LHCN-M2 (cell line): ENCODE measurements at regions not wholly inside any gene's neighbourhood (a gene's known extent, or its start where the extent isn't known, plus 50 kb on each side); places are given as distances from the start of the nearest gene placed in this dataset.
"Not testable (repeated sequence)": the region's sequence is repeated elsewhere in the genome, so short reads cannot be mapped to it uniquely, and the experiment has no call there.

ENCODE experiments used
- DNase-seq: peaks from one replicate; pipeline ENCODE4 v3.0.0-alpha.2; 2012; ENCODE audit warnings: low read depth

DNA sequence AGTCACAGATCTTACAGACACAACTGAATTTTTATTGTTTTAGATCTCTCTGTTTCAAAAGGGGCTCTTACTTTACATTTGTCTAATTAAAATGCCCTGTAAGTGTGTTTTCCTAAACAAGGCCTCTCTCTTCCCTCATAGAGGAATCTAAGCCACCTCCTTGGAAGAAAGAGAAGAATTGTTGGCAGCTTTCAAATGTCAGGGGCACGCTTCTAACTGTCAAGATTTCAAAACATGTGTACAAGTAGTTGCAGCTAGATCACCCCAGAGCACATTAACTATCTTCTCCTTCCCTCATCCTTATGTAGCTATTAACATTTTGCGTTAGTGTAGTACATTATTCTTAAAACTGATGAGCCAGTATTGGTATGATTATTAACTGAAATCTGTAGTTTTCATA is 266.5 kb upstream of the BOD1L1 start:
- DNase-seq = no peak

DNA sequence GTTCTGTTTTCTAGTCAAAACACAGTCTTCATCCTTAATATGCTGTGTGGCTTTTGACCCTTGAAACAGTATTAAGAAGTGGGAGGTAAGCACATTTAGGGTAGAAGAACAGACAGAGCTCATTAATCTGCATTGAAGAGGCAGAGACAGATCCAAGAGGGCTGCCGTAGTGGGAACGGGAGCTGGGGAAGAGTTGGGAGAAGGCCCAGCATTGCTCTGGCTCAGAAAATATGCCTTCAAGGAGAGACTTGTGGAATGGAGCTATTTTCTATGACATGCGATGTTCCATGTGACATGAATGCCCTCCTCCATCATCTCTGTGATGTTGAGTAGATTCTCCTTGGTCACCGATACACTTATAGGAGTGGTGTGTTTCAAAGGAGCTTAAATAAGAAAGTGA is 273.3 kb upstream of the BOD1L1 start:
- DNase-seq = no peak

DNA sequence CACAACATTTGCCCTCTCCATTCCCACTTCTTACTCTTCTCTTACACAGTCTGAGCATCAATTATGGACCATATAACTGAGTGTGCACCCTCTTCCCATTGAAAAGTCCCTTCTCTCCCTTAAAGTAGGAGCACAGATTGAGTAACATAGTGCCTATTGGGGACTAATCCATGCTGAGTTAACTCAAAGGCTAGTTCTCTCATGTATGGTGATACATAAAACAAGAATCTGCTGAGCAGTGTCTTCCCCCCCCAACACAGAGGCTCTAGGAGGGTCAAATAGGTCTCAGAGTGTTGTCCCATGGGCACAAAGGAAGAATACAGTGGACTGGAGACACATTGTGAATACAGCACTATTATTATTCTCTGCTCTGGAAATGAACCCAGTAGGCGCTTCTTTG is 274.6 kb upstream of the BOD1L1 start:
- peak; percentile 22 for DNase-seq

DNA sequence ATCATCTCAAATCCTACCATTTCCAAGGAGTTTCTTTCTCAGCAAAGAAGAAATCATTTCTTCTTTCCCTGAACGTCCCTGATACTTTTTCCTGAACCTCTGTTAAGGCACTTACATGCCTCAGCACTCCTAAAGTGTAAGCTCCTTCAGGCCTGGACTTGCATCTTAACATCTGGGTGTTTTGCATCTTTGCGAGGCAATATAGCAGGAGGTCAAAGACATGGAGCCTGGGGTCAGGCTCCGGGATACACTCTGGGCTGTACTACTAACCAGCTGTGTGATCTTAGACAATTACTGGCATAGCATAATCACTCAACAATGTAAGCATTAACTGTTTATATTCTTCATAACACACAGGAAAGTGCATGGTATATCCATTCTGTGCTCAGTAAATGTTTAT is 275.5 kb upstream of the BOD1L1 start:
- DNase-seq = no peak

DNA sequence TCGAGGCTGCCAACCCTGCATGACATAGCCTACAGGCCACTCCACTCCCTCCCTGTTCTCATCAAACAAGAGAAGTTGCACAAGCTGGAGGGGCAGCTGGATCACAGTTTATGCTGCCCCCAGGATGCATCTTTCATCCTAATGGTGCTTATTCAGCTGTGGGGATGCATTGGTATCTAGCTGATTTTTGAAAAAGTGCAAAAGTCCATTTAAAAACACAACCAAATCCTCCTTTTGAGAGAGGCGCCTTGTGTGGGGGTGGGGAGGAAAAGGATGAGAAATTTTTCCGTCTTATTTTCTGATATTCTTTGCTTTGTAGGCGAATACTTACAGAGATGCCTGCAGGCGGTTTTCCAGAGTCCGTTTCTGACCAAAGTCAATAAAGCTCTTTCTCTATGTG is 276.4 kb upstream of the BOD1L1 start:
- DNase-seq = no peak

DNA sequence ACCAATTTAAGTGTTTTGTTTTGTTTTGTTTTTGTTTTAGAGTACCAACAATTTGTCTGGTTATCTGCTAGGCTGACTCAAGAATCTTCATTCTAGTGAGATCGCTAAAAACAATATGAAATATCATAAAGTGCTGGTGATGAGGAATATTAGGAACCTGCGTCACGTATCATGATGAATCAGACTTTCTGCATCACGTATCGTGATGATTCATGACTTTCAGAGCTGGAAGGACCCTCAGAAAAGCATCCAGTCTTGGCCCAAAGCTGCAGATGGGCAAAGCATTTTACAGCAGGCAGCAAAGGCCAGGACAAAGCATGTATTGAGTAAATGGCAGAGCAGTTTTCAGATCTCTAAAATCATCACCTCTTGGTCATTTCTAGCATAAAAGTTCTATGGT is 278.0 kb upstream of the BOD1L1 start:
- peak; percentile 53 for DNase-seq

DNA sequence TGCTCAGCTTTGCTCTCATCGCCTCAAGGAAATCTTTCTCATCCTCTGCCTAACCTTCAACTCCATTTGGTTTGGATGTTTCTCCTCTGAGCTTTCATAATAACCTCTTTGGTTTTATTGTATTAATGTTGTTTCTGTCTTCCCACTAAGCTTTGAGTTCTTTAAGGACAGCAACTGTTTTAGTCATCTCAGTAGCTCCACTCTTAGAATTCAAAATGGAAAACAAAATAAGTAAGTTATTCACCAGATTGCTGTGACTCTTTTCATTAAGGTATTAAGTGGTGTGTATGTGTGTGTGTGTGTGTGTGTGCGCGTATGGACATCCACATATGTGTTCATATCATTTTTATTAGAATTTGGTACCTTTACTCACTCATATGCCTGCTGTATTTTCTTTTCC is 279.2 kb upstream of the BOD1L1 start:
- no peak for DNase-seq

DNA sequence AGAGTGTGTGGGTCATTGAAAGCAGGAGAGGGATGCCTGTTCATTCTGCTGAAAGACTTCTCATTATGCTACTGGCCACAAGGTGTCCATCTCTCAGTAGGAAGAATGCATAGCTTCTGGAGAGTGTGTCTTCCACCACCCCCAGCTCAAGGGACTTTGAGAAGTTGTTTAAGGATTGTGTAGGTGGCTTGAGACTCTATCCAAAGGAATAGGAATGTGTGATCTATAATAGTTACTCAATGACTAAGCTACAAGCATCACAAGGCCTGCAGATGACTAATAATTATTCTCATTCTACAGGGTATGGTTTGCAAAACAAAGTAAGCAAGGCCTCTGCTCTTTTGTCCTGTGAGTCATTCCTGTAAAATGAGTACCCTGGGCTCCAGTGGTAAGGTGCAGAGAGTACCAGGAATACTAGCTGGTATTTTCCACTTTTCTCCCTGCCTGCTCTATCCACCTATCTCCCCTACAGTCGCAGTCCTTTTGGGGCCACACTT is 279.8 kb upstream of the BOD1L1 start:
- peak; percentile 99 for DNase-seq

DNA sequence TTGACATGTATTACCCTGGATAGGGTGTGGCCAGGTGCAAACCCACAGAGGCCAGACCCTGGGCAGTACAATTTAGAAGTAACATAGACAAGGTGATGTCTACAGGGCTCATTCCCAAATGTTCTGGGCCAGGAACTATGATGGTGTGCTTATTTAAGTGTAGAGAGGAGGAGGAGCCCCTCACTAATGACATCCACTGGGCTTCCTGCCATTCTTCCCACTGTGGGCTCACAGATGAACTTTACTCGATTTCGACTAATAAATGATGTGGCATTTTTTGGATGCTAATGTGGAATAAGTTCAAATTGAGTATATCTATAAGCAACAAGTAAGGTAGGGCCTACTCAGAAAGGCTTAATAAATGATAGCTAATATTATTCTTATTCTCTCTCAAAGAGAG is 280.9 kb upstream of the BOD1L1 start:
- no peak for DNase-seq

DNA sequence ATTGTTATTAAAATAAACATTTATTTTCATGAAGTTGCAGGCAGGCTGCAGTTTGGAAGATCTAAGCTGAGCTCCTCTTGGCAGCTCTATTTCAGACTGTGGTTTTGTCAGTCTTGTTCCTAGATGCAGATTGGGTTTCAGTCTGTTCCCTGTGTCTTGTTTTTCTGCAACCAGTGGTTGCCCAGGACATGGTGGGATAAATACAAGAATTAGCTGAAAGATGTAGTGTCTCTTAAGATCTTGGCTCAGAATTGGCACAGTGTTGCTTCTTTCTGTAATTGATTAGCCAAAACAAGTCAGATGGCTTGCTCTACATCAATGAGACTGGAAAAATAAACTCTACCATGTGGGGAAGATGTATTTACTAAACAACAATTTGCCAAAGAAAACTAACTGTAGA is 283.0 kb upstream of the BOD1L1 start:
- peak; percentile 69 for DNase-seq

DNA sequence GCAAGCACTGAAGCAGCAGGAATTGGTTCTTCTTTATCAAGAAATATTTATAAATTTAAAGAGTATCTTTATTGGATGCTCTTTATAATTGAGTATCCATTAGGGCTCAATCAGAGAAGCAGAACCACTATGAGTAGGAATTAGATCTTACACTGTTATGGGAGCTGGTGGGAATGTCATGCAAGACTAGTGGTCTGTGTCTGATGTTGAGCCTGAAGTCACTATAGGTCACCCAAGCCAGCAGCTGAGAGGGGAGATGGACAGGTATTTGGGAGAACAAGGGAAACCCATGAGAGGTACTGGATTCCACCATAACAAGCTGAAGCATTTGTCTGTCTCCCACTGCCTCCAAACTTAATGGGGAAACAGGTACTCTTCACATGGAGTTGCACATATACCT is 283.7 kb upstream of the BOD1L1 start:
- DNase-seq = no peak

DNA sequence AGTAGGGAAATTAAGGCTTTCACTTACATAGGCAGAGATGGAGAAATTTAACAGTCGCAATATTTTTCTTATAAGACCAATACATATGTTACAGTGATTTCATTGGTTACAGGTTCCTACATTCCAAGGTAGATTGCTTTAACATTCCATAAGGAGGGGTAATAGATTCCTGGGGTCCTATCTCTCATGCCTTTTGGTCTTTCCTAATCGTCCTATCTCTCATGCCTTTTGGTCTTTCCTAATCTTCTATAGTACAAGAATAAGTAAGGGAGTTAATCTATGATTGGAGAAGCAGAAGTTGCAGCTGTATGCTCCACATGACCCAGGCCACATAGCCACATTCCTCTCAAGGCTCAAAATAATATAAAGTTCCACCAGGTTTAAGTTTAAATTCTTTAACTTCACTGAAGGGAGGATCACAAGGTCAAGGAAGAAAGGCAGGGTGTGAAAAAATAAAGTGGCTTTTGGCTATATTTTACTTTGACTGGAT is 285.0 kb upstream of the BOD1L1 start:
- DNase-seq = no peak

DNA sequence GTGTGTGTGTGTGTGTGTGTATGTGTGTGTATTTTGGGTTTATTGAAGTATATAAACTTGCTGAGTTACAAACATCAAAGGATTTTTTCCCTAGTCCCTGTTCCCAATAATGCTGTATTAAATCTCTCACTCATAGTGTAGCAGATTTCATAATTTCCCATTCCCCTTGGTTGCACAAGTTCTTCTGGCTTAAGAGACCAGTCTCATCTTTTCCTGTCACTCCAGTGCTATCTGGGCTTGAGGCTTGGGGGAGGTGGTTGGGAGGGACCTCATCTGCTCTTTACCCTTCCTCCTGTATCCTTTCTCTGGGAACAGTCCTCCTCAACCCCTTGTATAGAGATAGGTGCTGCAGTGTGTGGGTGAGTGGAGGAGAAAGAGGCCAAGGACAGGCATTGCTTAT is 285.4 kb upstream of the BOD1L1 start:
- DNase-seq = peak; percentile 72

DNA sequence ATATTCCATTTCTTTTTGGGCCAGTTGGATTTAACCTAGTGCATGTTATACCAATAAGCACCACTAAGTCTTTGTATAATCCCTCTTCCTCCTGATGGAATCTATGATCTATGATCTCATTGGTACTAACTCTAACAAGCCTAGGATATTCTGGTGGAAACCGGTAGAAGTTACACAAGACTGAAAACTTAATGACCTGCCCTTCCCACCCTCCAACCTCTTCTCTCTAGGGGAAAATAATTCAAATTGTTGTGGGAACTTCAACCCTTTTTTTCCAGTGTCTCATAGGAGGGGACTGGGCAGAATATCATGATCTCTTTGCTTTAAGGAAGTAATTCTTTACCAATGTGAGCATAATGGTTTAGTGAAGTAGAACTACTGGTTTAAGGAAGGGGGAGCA is 289.5 kb upstream of the BOD1L1 start:
- peak; percentile 93 for DNase-seq

DNA sequence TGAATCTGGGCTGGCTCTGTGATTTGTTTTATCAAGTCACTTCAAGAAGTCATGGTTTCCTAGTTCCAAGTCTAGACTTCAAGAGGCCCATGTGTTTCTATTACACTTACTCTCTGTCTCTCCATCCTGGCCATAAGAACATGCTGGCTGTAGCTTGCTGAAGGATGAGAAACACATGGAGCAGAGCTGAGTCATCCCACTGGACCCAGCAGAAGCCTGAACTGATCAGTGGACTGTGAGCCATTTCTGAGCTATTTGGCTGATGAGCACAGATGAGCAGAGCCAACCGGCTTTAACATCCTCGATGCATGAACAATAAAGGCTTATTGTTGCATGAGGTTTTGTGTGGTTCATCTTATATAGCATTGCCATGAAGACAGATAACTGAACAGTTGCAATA is 290.6 kb upstream of the BOD1L1 start:
- DNase-seq = peak; percentile 98

DNA sequence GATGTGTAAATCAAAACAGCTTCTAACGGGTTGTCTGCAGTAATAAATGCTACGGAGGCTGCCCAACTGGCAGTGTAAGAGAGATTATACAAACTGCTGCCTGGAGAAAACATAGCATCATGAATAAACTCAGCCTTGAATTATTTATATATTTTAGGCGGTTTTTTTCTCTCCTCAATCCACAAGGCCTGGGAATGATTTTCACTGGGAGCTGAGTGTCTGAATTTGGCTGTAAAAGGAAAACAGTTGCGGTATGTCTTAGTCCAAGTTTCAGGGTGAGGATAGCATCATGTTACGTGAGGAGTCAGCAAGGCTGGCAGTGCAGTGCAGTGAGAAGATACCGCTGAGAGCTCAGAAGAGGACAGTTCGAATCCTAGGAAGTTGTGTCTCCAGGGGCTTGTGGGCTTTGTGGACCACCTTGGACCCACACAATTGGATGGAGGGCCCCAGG is 291.5 kb upstream of the BOD1L1 start:
- peak; percentile 98 for DNase-seq

DNA sequence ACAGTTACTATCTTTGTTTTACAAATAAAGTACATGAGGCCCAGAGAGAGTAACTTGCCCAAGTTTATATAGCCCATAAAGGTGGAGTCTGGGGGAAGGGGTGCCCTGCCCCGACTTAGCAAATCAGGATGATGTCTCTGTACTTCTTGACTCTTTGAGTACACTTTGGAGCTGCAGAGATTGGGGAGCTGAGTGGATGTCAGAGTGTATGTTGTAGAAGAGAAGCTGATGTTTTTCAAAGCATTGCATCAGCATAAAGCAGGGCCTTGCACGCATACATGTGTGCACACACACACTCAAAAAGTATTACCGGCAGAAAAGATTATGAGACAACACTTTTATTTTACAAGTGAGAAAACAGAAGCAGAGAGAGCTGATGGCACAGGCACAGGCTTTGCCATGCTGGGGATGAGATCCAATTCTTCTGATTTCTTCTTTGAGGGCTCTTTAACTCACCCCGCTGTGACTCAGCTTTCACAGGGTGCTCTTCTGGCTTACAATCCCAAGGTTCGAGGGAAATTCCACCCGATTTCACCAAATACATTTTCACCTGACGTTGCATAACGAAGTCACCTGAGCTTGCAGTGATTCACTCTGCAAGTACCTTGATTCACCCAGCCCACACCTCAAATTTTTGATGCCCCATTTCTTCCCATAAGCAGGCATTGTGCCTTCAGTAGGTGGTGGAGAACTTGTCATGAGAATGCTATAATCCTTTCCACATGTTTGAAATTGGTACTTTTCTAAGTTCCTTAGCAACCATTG is 292.8 kb upstream of the BOD1L1 start:
- DNase-seq = peak; percentile 31

DNA sequence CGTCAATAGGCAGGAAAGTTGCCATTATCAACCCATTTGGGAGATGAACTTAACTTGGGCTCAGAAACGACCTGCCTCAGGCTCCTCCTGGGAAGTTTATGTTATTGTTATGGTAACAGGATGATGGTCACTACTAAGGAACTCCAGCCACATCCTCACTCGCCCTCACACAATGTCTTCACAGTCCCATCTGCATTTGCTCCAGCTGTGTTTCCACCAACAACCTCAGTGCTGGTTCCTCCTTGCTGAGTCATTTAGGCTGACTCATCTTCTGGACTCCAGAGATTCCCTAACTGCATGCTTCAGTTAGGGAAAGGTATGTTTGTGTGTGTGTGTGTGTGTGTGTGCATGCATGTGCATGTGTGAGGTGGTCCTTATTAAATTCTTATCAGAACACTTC is 293.4 kb upstream of the BOD1L1 start:
- DNase-seq = peak; percentile 100

DNA sequence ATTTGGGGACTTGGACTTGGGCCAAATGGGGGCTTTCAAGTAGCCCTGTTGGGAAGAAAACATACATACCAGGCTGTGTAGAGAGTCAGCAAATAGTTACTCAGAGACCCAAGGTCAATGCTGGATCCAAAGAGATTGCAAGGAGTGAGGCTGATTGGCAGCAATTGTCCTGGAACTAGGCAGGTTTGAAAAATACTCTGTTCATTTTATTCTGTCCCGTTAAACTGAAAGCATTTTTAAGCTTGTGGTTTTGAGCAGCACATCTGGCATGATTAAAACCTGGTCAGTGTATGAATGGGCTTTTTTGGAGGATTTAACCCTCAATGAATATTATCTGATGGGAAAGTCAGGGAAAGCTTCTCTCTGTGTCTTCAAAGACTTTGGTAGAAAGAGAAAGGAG is 294.3 kb upstream of the BOD1L1 start:
- peak; percentile 73 for DNase-seq

DNA sequence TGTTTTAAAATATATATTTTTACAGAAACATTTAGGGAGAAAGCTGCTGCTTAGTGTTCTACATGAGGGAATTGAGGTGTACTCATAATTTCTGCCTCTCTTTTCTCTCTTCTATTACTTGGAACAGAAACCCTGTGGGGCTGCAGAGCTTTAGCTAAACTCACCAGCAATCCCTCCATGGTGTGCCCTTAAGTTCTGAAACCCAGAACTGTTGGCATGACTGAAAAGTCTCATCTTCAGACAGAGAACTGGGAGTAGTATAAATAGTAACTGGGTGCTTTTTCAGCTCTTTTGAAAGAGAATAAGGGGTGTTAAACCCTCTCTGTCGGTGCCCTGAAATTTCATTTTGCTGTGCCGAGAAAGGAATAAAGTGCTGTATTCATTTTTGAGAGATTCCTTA is 294.9 kb upstream of the BOD1L1 start:
- peak; percentile 31 for DNase-seq

DNA sequence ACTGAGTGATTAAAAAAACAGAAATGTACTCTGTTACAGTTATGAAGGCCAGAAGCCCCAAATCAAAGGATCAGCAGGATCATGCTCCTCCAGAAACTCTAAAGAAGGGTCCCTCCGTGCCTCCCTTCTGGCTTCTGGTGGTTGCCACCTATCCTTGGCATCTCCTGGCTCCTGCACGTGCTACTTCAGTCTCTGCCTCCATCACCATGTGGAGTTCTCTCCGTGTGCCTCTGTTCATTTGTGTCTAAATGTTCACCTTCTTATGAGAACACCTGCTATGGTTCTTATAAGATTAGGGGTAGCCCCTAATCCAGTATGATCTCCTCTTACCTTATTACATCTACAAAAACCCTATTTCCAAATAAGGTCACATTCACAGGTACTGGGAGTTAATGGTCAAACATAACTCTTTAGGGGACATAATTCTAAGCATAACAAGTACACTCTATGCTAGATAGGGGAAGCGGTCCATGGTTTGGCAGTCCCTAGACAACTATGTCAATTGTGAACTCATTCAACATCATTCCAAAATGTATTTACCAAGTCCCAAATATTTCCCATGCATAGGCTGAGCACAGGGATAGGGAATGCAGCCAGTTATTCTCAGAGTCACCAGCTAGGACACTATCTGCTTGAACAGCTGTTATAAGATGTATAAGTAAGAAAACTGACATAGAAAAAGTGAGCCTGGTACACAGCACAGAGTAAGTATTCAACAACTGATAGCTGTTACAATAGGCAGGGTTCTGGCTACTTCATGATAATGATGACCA is 295.5 kb upstream of the BOD1L1 start:
- peak; percentile 72 for DNase-seq

DNA sequence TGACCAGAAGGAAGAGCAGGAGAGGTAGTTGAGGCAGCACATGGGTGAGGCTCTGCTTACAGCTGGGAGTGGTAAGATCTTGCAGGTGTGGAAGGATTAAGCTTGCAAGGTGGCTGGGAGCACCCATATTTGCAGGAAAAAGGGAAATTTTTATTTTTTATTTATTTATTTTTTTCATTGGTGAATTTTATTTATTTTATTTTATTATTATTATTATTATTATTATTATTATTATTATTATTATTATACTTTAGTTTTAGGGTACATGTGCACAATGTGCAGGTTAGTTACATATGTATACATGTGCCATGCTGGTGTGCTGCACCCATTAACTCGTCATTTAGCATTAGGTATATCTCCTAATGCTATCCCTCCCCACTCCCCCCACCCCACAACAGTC is 297.4 kb upstream of the BOD1L1 start:
- not testable (repeated sequence) for DNase-seq

DNA sequence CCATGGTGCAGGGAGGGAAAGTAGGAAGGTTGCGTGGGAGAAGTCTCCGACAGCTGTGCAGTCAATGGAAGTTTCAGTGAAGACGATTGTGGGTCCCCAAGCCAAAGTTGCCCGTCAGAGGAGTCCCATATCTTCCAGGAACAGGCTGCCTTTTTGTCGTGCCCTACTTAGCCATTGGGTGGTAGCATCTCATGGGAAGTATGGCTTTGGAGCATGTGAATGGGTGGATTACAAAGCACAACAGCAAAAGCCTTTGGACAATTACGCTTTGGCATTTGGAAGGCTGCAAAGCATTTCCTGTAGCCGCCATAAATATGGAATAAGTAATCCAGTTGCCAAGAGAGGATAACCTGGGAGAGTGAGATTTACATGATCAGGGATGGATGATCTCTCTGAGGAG is 300.7 kb upstream of the BOD1L1 start:
- DNase-seq = no peak
